ENCODE measurements at regions not wholly inside any gene's neighbourhood (a gene's known extent, or its start where the extent isn't known, plus 50 kb on each side); places are given as distances from the start of the nearest gene placed in this dataset.
A peak's percentile ranks its signal among the peaks of the same experiment; 100 is the strongest.

DNA sequence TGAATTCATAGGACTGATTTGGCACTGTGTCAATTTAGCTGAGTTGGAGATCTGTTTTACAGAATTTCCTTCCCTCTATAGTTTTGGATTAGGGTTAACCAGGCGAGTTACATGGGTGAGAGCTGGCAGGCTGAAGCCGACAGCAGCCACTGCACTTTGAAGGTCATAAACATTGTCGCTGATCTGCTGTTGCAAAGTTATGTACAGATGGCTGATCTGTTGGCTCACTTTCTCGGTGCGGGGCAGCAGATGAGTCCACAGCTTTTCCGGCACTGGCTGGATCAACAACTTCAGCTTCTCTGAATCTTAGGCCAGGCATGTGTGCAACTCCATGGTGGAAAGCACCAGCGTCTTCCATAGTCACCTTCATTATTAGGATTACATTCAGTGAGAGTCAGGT, 173.7 kb downstream of the GPAT3 start:
- H3K18ac ChIP-seq (ENCODE audit: insufficient read length, low read depth, low read length), result no peak overlapping the region
- H3K4me1 Mint-ChIP-seq, result peaks cover 35 to 37% of the 10 kb centered on the region in 2 experiments
- no peak overlapping the region for H3K14ac ChIP-seq (ENCODE audit: insufficient read depth, low read length)
- H4K8ac ChIP-seq (replicated peaks; ENCODE audit: insufficient read length, low read depth, low read length), result no peak overlapping the region
- H3K23ac ChIP-seq (ENCODE audit: insufficient read length, low read depth, low read length), result no peak overlapping the region
- H3K27me3 Mint-ChIP-seq (ENCODE audit: low read depth), result no peaks in the 10 kb centered on the region
- H3K56ac ChIP-seq (ENCODE audit: insufficient read length, low read depth, low read length), result no peak overlapping the region
- no peak overlapping the region for H2AFZ ChIP-seq (ENCODE audit: low read length)
- H3K79me1 ChIP-seq (ENCODE audit: insufficient read depth, low read depth, low read length, poor library complexity, severe bottlenecking), result no peaks in the 10 kb centered on the region
- no peak overlapping the region for H2BK5ac ChIP-seq (ENCODE audit: insufficient read length, low read length)
- H4K5ac ChIP-seq (ENCODE audit: insufficient read length, low read depth, low read length), result no peak overlapping the region
- no peak overlapping the region for H2BK120ac ChIP-seq (ENCODE audit: low read depth, low read length, poor library complexity, severe bottlenecking)
- peaks cover 4% of the 10 kb centered on the region; the same call in 1 of the 2 replicates for H3K4me1 ChIP-seq (ENCODE audit: insufficient read depth, low read length)
- H3K79me2 ChIP-seq (ENCODE audit: insufficient read depth, low read length), result no peaks in the 10 kb centered on the region
- no peak overlapping the region for H2BK15ac ChIP-seq (ENCODE audit: low read depth, low read length)
- H2BK20ac ChIP-seq (ENCODE audit: low read depth, low read length, poor library complexity, severe bottlenecking), result no peak overlapping the region
- peak overlapping the region; percentile 68 for H4K91ac ChIP-seq (ENCODE audit: insufficient read length, low read depth, low read length)
- no peak overlapping the region for H3T11ph ChIP-seq (ENCODE audit: low read length)
- no peak overlapping the region for H3K4me3 Mint-ChIP-seq
- H3K9ac ChIP-seq (ENCODE audit: extremely low read depth, insufficient read length, low read length), result no peak overlapping the region
- DNase-seq, result no peak
- H3K9me3 Mint-ChIP-seq, result no peaks in the 10 kb centered on the region
- H3K27me3 ChIP-seq (ENCODE audit: insufficient read depth, low read length), result no peaks in the 10 kb centered on the region
- H3K4ac ChIP-seq (ENCODE audit: low read depth, low read length), result no peak overlapping the region
- no peaks in the 10 kb centered on the region for H3K36me3 Mint-ChIP-seq (ENCODE audit: insufficient read depth in 1 of 3, low read depth in 3 of 3)
- no peaks in the 10 kb centered on the region for H4K20me1 ChIP-seq (ENCODE audit: control insufficient read depth, insufficient read depth, insufficient read length)
- no peak overlapping the region for H3K4me2 ChIP-seq (ENCODE audit: insufficient read depth, insufficient read length, low read length)
- H3K27ac Mint-ChIP-seq, result peak overlapping the region in 1 of 3 experiments; percentile 15; a peak in 1 of 7 replicates
- no peaks in the 10 kb centered on the region for H3K9me3 ChIP-seq (ENCODE audit: control insufficient read depth, low read depth, low read length)
- no peaks in the 10 kb centered on the region for H3K23me2 ChIP-seq (ENCODE audit: insufficient read length, low read depth, low read length, poor library complexity, severe bottlenecking)
- WGBS (ENCODE audit: extremely low coverage, insufficient read length, low lambda C conversion rate), result no CpG with 5 or more reads among the region's 7 CpGs
- H2AK5ac ChIP-seq (ENCODE audit: insufficient read length, low read length), result no peak overlapping the region
- TF ChIP-seq, protein P1, sequence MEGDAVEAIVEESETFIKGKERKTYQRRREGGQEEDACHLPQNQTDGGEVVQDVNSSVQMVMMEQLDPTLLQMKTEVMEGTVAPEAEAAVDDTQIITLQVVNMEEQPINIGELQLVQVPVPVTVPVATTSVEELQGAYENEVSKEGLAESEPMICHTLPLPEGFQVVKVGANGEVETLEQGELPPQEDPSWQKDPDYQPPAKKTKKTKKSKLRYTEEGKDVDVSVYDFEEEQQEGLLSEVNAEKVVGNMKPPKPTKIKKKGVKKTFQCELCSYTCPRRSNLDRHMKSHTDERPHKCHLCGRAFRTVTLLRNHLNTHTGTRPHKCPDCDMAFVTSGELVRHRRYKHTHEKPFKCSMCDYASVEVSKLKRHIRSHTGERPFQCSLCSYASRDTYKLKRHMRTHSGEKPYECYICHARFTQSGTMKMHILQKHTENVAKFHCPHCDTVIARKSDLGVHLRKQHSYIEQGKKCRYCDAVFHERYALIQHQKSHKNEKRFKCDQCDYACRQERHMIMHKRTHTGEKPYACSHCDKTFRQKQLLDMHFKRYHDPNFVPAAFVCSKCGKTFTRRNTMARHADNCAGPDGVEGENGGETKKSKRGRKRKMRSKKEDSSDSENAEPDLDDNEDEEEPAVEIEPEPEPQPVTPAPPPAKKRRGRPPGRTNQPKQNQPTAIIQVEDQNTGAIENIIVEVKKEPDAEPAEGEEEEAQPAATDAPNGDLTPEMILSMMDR (conservative IDR thresholded peaks at IDR 0.05), result no peak
- no peak overlapping the region for H3K27ac ChIP-seq (ENCODE audit: insufficient read length, low read depth, low read length)
- no peak overlapping the region for H2BK12ac ChIP-seq (ENCODE audit: insufficient read length, low read depth, low read length)
